Neural progenitor cell (in vitro differentiated cells): ENCODE measurements at regions not wholly inside any gene's neighbourhood (a gene's known extent, or its start where the extent isn't known, plus 50 kb on each side); places are given as distances from the start of the nearest gene placed in this dataset.

Experiments
- DNase-seq: peaks from one replicate; pipeline ENCODE4 v3.0.0-alpha.2; 2016; ENCODE audit warnings: low spot score
- H2AFZ ChIP-seq: fragments of 200-600 bp; sonication (generic); replicated peaks from 2 replicates; pipeline ENCODE4 v1.6.1; 2016; ENCODE audit warnings: antibody characterized with exemption
- H3F3A ChIP-seq: fragments of 200-600 bp; sonication (generic); 2 replicates; pipeline ENCODE4 v1.6.1; 2016; ENCODE audit warnings: antibody characterized with exemption, low read depth
- H3K27ac ChIP-seq: fragments of 200-600 bp; sonication (generic); 2 replicates; pipeline ENCODE4 v1.5.1; 2016; ENCODE audit warnings: mild to moderate bottlenecking
- H3K27me3 ChIP-seq: fragments of 200-600 bp; sonication (generic); 2 replicates; pipeline ENCODE4 v1.6.1; 2016; ENCODE audit warnings: mild to moderate bottlenecking, moderate library complexity
- H3K36me3 ChIP-seq: fragments of 200-600 bp; sonication (generic); 2 replicates; pipeline ENCODE4 v1.5.1; 2016
- H3K4me1 ChIP-seq: fragments of 200-600 bp; sonication (generic); 2 replicates; pipeline ENCODE4 v1.6.1; 2016; ENCODE audit warnings: mixed run types
- H3K4me2 ChIP-seq: fragments of 200-600 bp; sonication (generic); 2 replicates; pipeline ENCODE4 v1.6.1; 2016
- H3K4me3 ChIP-seq: fragments of 200-600 bp; sonication (generic); 2 replicates; pipeline ENCODE4 v1.5.1; 2016
- H3K79me2 ChIP-seq: fragments of 200-600 bp; sonication (generic); 2 replicates; pipeline ENCODE4 v1.6.1; 2016; ENCODE audit warnings: low read depth
- H3K9ac ChIP-seq: fragments of 200-600 bp; sonication (generic); 2 replicates; pipeline ENCODE4 v1.6.1; 2016
- H3K9me3 ChIP-seq: fragments of 200-600 bp; sonication (generic); 2 replicates; pipeline ENCODE4 v1.5.1; 2016; ENCODE audit warnings: low read depth
- H4K20me1 ChIP-seq: fragments of 200-600 bp; sonication (generic); 2 replicates; pipeline ENCODE4 v1.6.1; 2016; ENCODE audit warnings: low read depth
- H3K27ac Mint-ChIP-seq: 3 replicates; pipeline ENCODE4 v1.8.0; 2021; ENCODE audit warnings: mixed read lengths
- H3K27me3 Mint-ChIP-seq: 2 replicates; pipeline ENCODE4 v1.8.0; 2022; ENCODE audit warnings: low read depth, mild to moderate bottlenecking, inconsistent platforms, moderate library complexity, mixed read lengths; ENCODE audit not compliant: insufficient read depth
- H3K36me3 Mint-ChIP-seq: 3 replicates; pipeline ENCODE4 v1.8.0; 2021; ENCODE audit warnings: mixed read lengths
- H3K4me1 Mint-ChIP-seq: 3 replicates; pipeline ENCODE4 v1.8.0; 2021; ENCODE audit warnings: mixed read lengths
- H3K4me3 Mint-ChIP-seq: 3 replicates; pipeline ENCODE4 v1.8.0; 2021; ENCODE audit warnings: mild to moderate bottlenecking, moderate library complexity, mixed read lengths
- H3K9me3 Mint-ChIP-seq: 3 replicates; pipeline ENCODE4 v1.8.0; 2020; ENCODE audit warnings: mixed read lengths
- CTCF ChIP-seq: fragments of 200-600 bp; sonication (generic); IDR thresholded peaks from 2 replicates; pipeline ENCODE4 v1.5.1; 2017; ENCODE audit warnings: antibody characterized with exemption, mild to moderate bottlenecking
- EZH2 ChIP-seq: fragments of 200-600 bp; sonication (generic); IDR thresholded peaks from 2 replicates; pipeline ENCODE4 v1.6.1; 2017; ENCODE audit warnings: antibody characterized with exemption, mild to moderate bottlenecking, moderate library complexity
- EZH2phosphoT487 ChIP-seq: fragments of 200-600 bp; sonication (generic); IDR thresholded peaks from 2 replicates; pipeline ENCODE4 v1.6.1; 2017; ENCODE audit warnings: antibody characterized with exemption

- Mint-ChIP-seq H3K9me3 (peaks cover 2% of the 10 kb centered on the region), H3K27me3 (peaks cover 2% of the 10 kb centered on the region), H3K4me1 (peaks cover 3% of the 10 kb centered on the region), H3K4me3 (no peak overlapping the region), H3K36me3 (no peaks in the 10 kb centered on the region), H3K27ac (no peak overlapping the region)
- H3K4me1 ChIP-seq: no peaks in the 10 kb centered on the region
- H3K79me2 ChIP-seq: no peaks in the 10 kb centered on the region
- no peaks in the 10 kb centered on the region for H3K36me3 ChIP-seq
- no peaks in the 10 kb centered on the region for H3K27me3 ChIP-seq
- no peak overlapping the region for H3K4me3 ChIP-seq
- TF ChIP-seq EZH2 (no peak), CTCF (no peak), EZH2phosphoT487 (no peak)
- H3K9ac ChIP-seq: no peak overlapping the region
- no peak overlapping the region for H3K4me2 ChIP-seq
- H2AFZ ChIP-seq: no peak overlapping the region
- no peaks in the 10 kb centered on the region for H3K9me3 ChIP-seq
- no peaks in the 10 kb centered on the region for H4K20me1 ChIP-seq
- DNase-seq: no peak
- H3K27ac ChIP-seq: no peak overlapping the region
- H3F3A ChIP-seq: no peaks in the 10 kb centered on the region
Measured at GRCh38 chr5:4781299-4781698, 358.8 kb upstream of the ADAMTS16 start.

- no peaks in the 10 kb centered on the region for H3K36me3 Mint-ChIP-seq
- no peak for TF ChIP-seq CTCF
- TF ChIP-seq EZH2phosphoT487: no peak
- TF ChIP-seq EZH2: no peak
Measured at GRCh38 chr5:4785971-4786370, 354.2 kb upstream of the ADAMTS16 start.

GRCh38 chr5:4797445-4797844 is 342.7 kb upstream of the ADAMTS16 start:
- H2AFZ ChIP-seq: no peak overlapping the region
- H3K27ac ChIP-seq: no peak overlapping the region
- Mint-ChIP-seq H3K36me3 (no peaks in the 10 kb centered on the region), H3K27ac (no peak overlapping the region), H3K4me3 (no peak overlapping the region), H3K4me1 (no peaks in the 10 kb centered on the region), H3K27me3 (no peaks in the 10 kb centered on the region), H3K9me3 (no peaks in the 10 kb centered on the region)
- H3K27me3 ChIP-seq: no peaks in the 10 kb centered on the region
- H3K4me3 ChIP-seq: no peak overlapping the region
- H3K9ac ChIP-seq: no peak overlapping the region
- DNase-seq: no peak
- H3K9me3 ChIP-seq: no peaks in the 10 kb centered on the region
- no peak for TF ChIP-seq EZH2
- no peak for TF ChIP-seq EZH2phosphoT487
- no peak for TF ChIP-seq CTCF
- no peaks in the 10 kb centered on the region for H3K36me3 ChIP-seq
- no peaks in the 10 kb centered on the region for H3K79me2 ChIP-seq
- H3K4me2 ChIP-seq: no peak overlapping the region
- no peaks in the 10 kb centered on the region for H3F3A ChIP-seq
- H4K20me1 ChIP-seq: no peaks in the 10 kb centered on the region
- H3K4me1 ChIP-seq: no peaks in the 10 kb centered on the region

More at GRCh38 chr5:4785971-4786370, 354.2 kb upstream of the ADAMTS16 start:
- Histone ChIP-seq H3K4me2 (no peak overlapping the region), H4K20me1 (no peaks in the 10 kb centered on the region), H3K4me1 (no peaks in the 10 kb centered on the region), H3K9ac (no peak overlapping the region), H3K4me3 (no peak overlapping the region), H3F3A (no peaks in the 10 kb centered on the region), H3K79me2 (no peaks in the 10 kb centered on the region), H2AFZ (no peak overlapping the region), H3K36me3 (no peaks in the 10 kb centered on the region), H3K9me3 (no peaks in the 10 kb centered on the region), H3K27ac (no peak overlapping the region), H3K27me3 (no peaks in the 10 kb centered on the region)
- DNase-seq: no peak
- Mint-ChIP-seq H3K4me1 (peaks cover 3% of the 10 kb centered on the region), H3K9me3 (peaks cover 2% of the 10 kb centered on the region), H3K27ac (no peak overlapping the region), H3K27me3 (peaks cover 2% of the 10 kb centered on the region), H3K4me3 (no peak overlapping the region)
